HG03159 (cell line): ENCODE measurements at regions not wholly inside any gene's neighbourhood (a gene's known extent, or its start where the extent isn't known, plus 50 kb on each side); places are given as distances from the start of the nearest gene placed in this dataset.

ENCODE experiments used
- ATAC-seq: cut with Tn5 transposase; IDR thresholded peaks from one replicate; pipeline ENCODE4 v1.9.1; 2021; ENCODE audit warnings: mild to moderate bottlenecking, moderate library complexity; ENCODE audit not compliant: unreplicated experiment

DNA sequence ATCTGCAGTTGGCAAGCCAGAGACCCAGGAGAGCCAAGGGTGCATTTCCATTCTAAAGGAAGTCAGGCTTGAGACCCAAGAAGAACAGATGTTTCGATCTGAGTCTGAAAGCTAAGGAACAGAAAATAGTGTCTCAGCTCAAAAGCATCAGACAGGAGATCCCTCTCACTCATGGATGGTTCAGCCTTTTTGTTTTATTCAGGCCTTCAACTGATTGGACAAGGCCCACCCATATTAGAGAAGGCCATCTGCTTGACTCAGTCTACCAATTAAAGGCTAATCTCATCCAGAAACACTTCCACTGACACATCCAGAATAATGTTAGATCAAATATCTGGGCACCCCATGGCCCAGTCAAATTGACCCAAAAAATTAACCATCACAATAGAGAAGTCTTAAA lies 255.0 kb downstream of the TXNL1 start:
- no peak for ATAC-seq

GRCh38 chr18:56382541-56382940 lies 255.9 kb downstream of the TXNL1 start:
- ATAC-seq: no peak

GRCh38 chr18:56381196-56381595 lies 257.2 kb downstream of the TXNL1 start:
- ATAC-seq: no peak

DNA sequence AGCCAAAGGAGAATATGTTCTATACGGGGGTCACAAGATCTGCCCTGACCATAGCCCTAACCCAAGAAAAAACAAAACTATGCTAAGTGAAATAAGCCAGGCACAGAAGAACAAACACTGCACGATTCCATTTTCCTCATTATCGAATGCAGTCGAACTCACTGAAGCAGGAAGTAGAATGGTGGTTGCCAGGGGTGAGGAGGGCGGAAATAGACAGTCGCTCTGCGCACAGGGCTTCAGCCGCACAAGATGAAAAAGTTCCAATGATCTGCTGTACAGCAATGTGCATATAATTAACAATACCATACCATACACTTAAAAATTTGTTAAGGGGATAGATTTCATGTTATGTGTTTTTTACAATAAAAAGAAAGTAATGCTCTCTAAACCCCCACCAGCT lies 257.7 kb downstream of the TXNL1 start:
- ATAC-seq: no peak

DNA sequence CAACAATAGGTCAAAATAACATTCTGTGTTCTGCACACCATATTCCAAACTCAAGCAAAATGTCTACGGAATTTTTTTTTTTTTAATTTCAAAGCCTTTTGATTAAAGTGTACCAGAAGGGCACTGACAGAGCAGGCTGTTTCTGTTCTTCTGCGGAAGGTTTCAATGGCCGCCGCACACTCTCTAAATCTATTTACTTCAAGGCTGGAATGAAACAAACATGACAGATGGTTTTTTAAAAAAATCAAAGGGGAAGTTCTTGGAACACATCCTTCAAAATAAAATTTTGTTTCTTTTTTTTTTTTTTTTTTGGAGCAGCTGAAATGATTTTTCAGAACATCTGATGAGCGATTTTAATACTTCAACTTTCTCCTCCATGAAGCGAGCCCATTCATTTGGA lies 259.1 kb downstream of the TXNL1 start:
- no peak for ATAC-seq

GRCh38 chr18:56377231-56377630 lies 261.2 kb downstream of the TXNL1 start:
- no peak for ATAC-seq

DNA sequence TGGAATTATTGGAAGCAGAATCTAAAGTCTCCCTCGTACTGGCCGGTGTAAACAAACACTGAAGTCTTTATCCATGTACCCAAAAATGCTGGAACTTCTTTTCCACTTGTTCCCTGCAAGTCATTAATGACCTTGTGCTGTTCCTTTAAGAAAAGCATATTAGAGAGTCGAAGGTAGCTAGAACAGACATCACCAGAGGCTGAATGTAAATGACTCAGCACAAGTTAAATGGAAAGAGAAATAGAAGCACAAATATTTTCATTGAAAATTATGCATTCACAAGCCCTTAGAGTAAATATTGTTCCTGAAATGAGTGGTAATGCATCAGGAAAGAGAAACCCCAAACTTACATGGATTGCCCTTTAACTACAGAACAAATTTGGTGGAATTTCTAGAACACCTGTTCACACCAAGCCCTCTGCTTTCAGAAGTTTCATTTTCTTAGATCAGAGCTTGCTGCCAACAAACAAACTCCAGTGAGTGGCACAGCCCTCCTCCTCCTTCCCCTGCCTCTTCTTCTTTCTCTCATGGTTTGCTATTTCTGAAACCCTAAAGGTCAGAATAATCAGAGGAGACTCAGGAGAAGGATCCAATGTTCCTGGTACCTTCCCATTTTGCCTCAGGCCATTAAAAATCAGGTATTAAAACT lies 264.3 kb downstream of the TXNL1 start:
- ATAC-seq: no peak

DNA sequence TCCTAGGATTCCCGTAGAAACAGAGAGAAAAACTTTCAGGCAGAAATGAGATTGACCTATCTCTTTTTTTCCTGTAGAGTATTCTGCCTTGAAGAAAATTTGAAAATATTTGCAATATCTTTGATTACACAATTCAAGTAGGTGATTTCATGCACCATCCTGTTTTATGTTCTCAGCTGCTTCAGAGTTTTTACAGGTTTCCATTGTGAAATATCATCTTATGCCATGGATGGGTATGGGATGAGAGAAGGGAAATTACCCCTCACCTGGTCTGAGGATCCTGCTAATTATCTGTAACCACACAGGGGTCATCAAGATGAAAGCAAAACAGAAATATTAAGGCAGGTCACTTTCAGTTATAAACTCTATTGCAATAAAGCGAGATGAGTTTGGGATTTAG lies 264.8 kb downstream of the TXNL1 start:
- ATAC-seq: no peak

GRCh38 chr18:56368066-56368465 lies 270.3 kb downstream of the TXNL1 start:
- no peak for ATAC-seq

- no peak for ATAC-seq
These were observed 279.6 kb downstream of the TXNL1 start for GRCh38 chr18:56358608-56359280.

DNA sequence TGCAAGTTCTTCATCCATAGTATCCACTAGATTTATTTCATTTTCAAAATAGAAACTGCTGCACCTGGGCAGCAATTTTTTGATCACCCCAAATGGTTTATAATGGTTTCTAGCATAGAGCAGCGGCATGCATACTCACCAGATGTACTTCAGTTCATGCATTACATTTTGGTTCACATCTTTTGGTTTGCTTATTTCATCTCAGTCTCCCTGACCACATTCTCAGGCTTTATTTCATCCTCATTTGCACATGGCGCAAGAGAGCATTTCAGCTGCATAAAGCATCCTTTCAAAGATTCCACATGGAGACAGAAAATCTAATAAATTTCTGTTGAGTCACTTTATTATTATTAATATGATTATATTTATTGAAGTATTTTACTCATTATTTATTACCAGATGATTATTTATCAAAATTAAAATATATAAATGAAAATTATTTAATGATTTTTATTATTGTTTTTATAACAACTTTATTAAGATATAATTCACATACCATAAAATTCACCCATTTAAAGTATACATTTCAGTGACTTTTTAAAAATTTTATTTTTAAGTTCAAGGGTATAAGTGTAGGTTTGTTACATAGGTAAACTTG lies 284.6 kb downstream of the TXNL1 start:
- no peak for ATAC-seq

- ATAC-seq: no peak
These were observed 286.4 kb downstream of the TXNL1 start for GRCh38 chr18:56351911-56352500.

DNA sequence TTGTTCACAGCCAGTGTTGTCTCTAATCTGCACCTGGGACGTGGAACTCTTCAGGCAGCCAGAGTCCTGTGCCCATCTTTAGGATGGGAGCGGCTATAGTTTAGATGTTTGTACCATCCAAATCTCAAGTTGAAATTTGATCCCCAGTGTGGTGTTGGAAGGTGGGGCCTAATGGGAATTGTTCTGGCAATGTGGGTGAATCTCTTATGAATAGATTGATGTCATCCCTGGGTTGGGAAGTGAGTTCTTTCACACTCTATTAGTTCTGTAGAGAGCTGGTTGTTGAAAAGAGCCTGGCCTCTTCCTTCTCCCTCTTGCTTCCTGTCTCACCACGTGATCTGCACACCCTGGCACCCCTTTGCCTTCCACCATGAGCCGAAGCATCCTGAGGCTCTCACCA lies 300.9 kb downstream of the TXNL1 start:
- ATAC-seq: no peak

DNA sequence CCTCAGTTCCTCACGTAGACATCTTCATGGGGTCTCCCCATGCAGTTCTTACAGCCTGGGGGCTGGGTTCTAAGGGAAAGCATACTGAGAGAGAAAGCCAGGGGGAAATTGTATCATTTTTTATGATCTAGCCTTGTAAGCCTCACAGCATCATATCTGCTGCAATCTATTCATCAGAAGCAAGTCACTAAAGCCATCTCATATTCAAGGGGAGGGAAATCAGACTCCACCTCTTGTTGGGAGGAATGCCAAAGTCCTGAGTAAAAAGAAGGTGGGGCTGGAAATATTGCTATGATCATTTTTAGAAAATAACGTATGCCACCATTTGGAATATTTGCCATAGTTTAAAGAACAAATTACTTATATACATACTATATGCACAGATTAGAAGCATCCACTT lies 304.6 kb downstream of the TXNL1 start:
- ATAC-seq: no peak

DNA sequence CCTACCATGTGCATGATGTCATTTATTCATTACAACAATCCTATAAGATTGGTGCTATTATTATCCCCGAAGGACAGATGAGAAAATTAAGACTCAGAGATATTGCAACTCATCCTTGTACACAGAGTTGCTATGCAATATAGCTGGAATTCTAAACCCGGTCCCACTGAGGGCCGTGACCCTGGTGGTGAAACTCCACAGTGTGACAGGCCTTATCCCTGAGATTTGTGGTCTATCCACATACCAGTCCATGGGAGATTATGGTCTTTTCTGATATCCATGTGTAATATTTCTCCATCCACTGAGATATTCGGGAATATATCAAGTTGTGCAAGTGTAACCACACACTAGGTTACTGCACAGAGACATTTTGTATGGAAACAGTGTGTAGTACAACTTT lies 305.2 kb downstream of the TXNL1 start:
- ATAC-seq: no peak

DNA sequence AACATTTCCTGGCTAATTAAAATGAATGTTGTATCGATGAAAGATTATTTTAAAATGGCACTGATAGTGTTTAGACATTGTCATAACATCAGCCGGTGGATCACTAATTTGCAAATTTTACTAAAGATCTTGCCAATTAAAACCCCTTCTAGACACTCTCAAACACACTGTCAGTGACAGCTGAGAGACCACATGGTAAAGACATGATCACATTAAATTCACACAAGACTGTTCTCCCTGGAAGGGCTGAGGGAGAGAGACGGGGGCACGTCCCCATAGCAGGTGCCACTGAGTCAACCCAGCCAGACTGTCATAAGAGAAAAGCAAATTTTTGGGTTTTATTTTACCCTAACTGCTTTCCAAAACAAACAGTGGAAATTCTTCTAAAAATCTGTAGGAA lies 306.0 kb downstream of the TXNL1 start:
- ATAC-seq: no peak

- no peak for ATAC-seq
These were observed 307.9 kb downstream of the TXNL1 start for GRCh38 chr18:56330366-56331110.

GRCh38 chr18:56329536-56329935 lies 308.9 kb downstream of the TXNL1 start:
- no peak for ATAC-seq

- no peak for ATAC-seq
These were observed 311.1 kb downstream of the TXNL1 start for GRCh38 chr18:56327191-56327885.

DNA sequence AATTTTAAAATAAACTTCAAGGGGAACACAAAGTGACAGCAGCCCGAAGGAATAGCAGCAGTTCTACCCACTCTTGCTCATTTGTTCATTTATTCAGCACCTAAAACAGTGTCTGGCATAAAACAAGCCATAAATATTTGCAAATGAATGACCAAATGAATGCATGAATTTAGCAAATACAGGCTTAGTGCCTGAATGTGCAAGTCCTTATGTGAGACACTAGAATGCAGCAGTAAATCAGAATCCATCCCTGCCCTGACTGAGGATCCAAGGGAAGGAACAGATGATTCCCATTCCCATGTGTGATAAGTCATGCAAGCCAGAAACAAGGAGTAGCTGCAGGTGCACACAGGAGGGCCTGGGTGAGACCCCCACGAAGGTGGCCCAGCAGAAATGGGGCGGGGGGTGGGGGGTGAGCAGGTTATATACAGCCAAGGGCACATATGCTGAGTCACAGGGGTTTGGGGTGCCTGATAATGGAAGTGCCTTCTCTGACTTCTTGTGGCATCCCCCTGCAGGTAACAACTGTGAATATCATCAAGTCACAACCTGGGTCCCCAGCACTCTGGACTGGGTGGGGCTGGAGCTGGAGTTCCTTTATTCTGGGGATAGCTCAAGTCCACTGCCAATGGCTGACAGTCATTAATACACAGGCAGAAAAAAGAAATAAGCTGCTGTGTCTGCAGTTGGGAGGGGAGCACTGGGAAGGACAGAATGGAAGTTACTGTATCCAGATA lies 311.9 kb downstream of the TXNL1 start:
- no peak for ATAC-seq
